CD4-positive, alpha-beta T cell (primary cell): ENCODE measurements at regions not wholly inside any gene's neighbourhood (a gene's known extent, or its start where the extent isn't known, plus 50 kb on each side); places are given as distances from the start of the nearest gene placed in this dataset.

ENCODE experiments used
- ATAC-seq: fragments of 200-7000 bp; cut with Tn5 transposase; one replicate; pipeline ENCODE4 v1.10.0; 2022; ENCODE audit warnings: mild to moderate bottlenecking; ENCODE audit not compliant: poor library complexity
- CTCF ChIA-PET: fragments of 350-600 bp; sonication (Branson Sonifier 250); formaldehyde crosslinking; loops from one replicate; lab custom pipeline; 2021; ENCODE audit warnings: antibody characterized with exemption, inconsistent platforms; lab: Charles Lee
- POLR2A ChIA-PET: fragments of 350-600 bp; sonication (Branson Sonifier 250); formaldehyde crosslinking; loops from one replicate; lab custom pipeline; 2021; ENCODE audit warnings: antibody characterized with exemption, inconsistent platforms; lab: Charles Lee
- DNase-seq, 14 experiments: peaks; one replicate each; pipeline ENCODE4 v3.0.0-alpha.2; 2013 to 2020; ENCODE audit warnings: mixed read lengths in 2 of 14
- H3K27ac ChIP-seq, 2 donors: one replicate each; pipeline versions ENCODE4 v1.5.1 to v1.7.0; 2013; ENCODE audit warnings: low read length in 2 of 2, low read depth in 1 of 2, mild to moderate bottlenecking in 1 of 2
- H3K27me3 ChIP-seq, 2 experiments: 1 replicate in 1 of 2; 2 replicates in 1 of 2; pipeline versions ENCODE4 v1.6.1 to v1.7.0; 2013; ENCODE audit warnings: low read length in 2 of 2, control low read depth in 1 of 2, mild to moderate bottlenecking in 1 of 2, moderate library complexity in 1 of 2; ENCODE audit not compliant: insufficient read depth in 2 of 2, control insufficient read depth in 1 of 2
- H3K36me3 ChIP-seq: one replicate; pipeline ENCODE4 v1.6.1; 2013; ENCODE audit warnings: low read length, control low read depth; ENCODE audit not compliant: insufficient read depth
- H3K4me1 ChIP-seq: one replicate; pipeline ENCODE4 v1.6.1; 2013; ENCODE audit warnings: low read length, control low read depth; ENCODE audit not compliant: insufficient read depth
- H3K4me3 ChIP-seq: one replicate; pipeline ENCODE4 v1.5.1; 2013; ENCODE audit warnings: mild to moderate bottlenecking, low read length, moderate library complexity
- H3K9me3 ChIP-seq, 2 experiments: 1 replicate in 1 of 2; 2 replicates in 1 of 2; pipeline versions ENCODE4 v1.6.1 to v1.7.0; 2013; ENCODE audit warnings: low read length in 2 of 2, mild to moderate bottlenecking in 2 of 2, control low read depth in 1 of 2, moderate library complexity in 1 of 2; ENCODE audit not compliant: control insufficient read depth in 1 of 2, insufficient read depth in 1 of 2
- H3K27ac Mint-ChIP-seq: one replicate; pipeline ENCODE4 v1.8.0; 2020; ENCODE audit warnings: mixed read lengths
- H3K27me3 Mint-ChIP-seq: one replicate; pipeline ENCODE4 v1.8.0; 2021; ENCODE audit warnings: mixed read lengths
- H3K36me3 Mint-ChIP-seq: one replicate; pipeline ENCODE4 v1.8.0; 2021; ENCODE audit warnings: low read depth, mixed read lengths
- H3K4me1 Mint-ChIP-seq: one replicate; pipeline ENCODE4 v1.8.0; 2021; ENCODE audit warnings: low read depth, mixed read lengths
- H3K4me3 Mint-ChIP-seq: one replicate; pipeline ENCODE4 v1.8.0; 2020; ENCODE audit warnings: mild to moderate bottlenecking, mixed read lengths
- H3K9me3 Mint-ChIP-seq: one replicate; pipeline ENCODE4 v1.8.0; 2020; ENCODE audit warnings: mixed read lengths
- CTCF ChIP-seq: fragments of 200-600 bp; IDR thresholded peaks from one replicate; pipeline ENCODE4 v1.8.0; 2022; ENCODE audit warnings: antibody characterized with exemption, mild to moderate bottlenecking
- intact Hi-C, 2 experiments: fragments of 100-400 bp; cut with DNase I in 1 of 2; cut with micrococcal nuclease in 1 of 2; formaldehyde crosslinking; loops; one replicate each; pipeline versions ENCODE4 v1.15.1 to v1.9.0; 2023 to 2025; cut with DNase I, micrococcal nuclease

- no peak overlapping the region for H3K4me3 ChIP-seq
- intact Hi-C loops = no loop called here
- TF ChIP-seq CTCF = no peak
- H3K4me3 Mint-ChIP-seq = no peak overlapping the region
- no peaks in the 10 kb centered on the region for H3K36me3 ChIP-seq
- H3K36me3 Mint-ChIP-seq = no peaks in the 10 kb centered on the region
- H3K27me3 Mint-ChIP-seq = no peaks in the 10 kb centered on the region
- no peaks in the 10 kb centered on the region for H3K4me1 ChIP-seq
- H3K9me3 ChIP-seq = no peaks in the 10 kb centered on the region
- DNase-seq (no peak), ATAC-seq (no peak)
- H3K9me3 Mint-ChIP-seq = no peaks in the 10 kb centered on the region
- no peaks in the 10 kb centered on the region for H3K27me3 ChIP-seq
- H3K27ac Mint-ChIP-seq = no peak overlapping the region
- CTCF ChIA-PET = no interaction called here
- H3K27ac ChIP-seq = no peak overlapping the region
- POLR2A ChIA-PET = no interaction called here
- no peaks in the 10 kb centered on the region for H3K4me1 Mint-ChIP-seq
Measured at GRCh38 chr4:111923786-111924185, 221.5 kb upstream of the FAM241A start.

- Mint-ChIP-seq H3K27ac (no peak overlapping the region), H3K36me3 (no peaks in the 10 kb centered on the region), H3K27me3 (peaks cover 3% of the 10 kb centered on the region), H3K9me3 (no peaks in the 10 kb centered on the region), H3K4me3 (no peak overlapping the region), H3K4me1 (no peaks in the 10 kb centered on the region)
- Histone ChIP-seq H3K36me3 (no peaks in the 10 kb centered on the region), H3K4me3 (no peak overlapping the region), H3K9me3 (no peaks in the 10 kb centered on the region), H3K27ac (no peak overlapping the region), H3K4me1 (no peaks in the 10 kb centered on the region), H3K27me3 (no peaks in the 10 kb centered on the region)
- TF ChIP-seq CTCF = no peak
- ATAC-seq (no peak), DNase-seq (no peak)
- intact Hi-C loops = no loop called here
- ChIA-PET CTCF (no interaction called here), POLR2A (no interaction called here)
Measured at GRCh38 chr4:111924696-111925095, 220.6 kb upstream of the FAM241A start.

GRCh38 chr4:111930659-111931058 lies 214.6 kb upstream of the FAM241A start:
- H3K9me3 Mint-ChIP-seq = no peaks in the 10 kb centered on the region
- H3K27ac ChIP-seq = no peak overlapping the region
- ChIA-PET POLR2A (no interaction called here), CTCF (no interaction called here)
- intact Hi-C loops = no loop called here
- no peaks in the 10 kb centered on the region for H3K4me1 ChIP-seq
- no peaks in the 10 kb centered on the region for H3K36me3 ChIP-seq
- no peak overlapping the region for H3K4me3 Mint-ChIP-seq
- no peaks in the 10 kb centered on the region for H3K9me3 ChIP-seq
- no peaks in the 10 kb centered on the region for H3K4me1 Mint-ChIP-seq
- no peak overlapping the region for H3K27ac Mint-ChIP-seq
- no peaks in the 10 kb centered on the region for H3K36me3 Mint-ChIP-seq
- H3K27me3 Mint-ChIP-seq = peaks cover 20% of the 10 kb centered on the region
- no peak for TF ChIP-seq CTCF
- ATAC-seq (no peak), DNase-seq (no peak)
- H3K27me3 ChIP-seq = no peaks in the 10 kb centered on the region
- H3K4me3 ChIP-seq = no peak overlapping the region
